Thoracic aorta (tissue), 2 donors: ENCODE measurements at regions not wholly inside any gene's neighbourhood (a gene's known extent, or its start where the extent isn't known, plus 50 kb on each side); places are given as distances from the start of the nearest gene placed in this dataset.
"Not testable (repeated sequence)": the region's sequence is repeated elsewhere in the genome, so short reads cannot be mapped to it uniquely, and the experiment has no call there.

Experiments
- ATAC-seq: fragments of 150-250 bp; one replicate; pipeline ENCODE4 v1.8.0; 2017; ENCODE audit warnings: low read depth; ENCODE audit not compliant: insufficient number of reproducible peaks, low FRiP score
- DNase-seq: peaks from one replicate; pipeline ENCODE4 v3.0.0-alpha.2; 2020; ENCODE audit warnings: low spot score
- H3K27ac ChIP-seq, 2 donors: fragments of 200-600 bp; sonication (generic); 1 replicate in 1 of 2; 2 replicates in 1 of 2; pipeline ENCODE4 v1.5.1; 2016; ENCODE audit warnings: mild to moderate bottlenecking in 2 of 2, moderate library complexity in 2 of 2
- H3K27me3 ChIP-seq: fragments of 200-600 bp; sonication (generic); replicated peaks from 2 replicates; pipeline ENCODE4 v1.6.0; 2016; ENCODE audit warnings: mild to moderate bottlenecking; ENCODE audit not compliant: insufficient read depth
- H3K36me3 ChIP-seq: fragments of 200-600 bp; sonication (generic); one replicate; pipeline ENCODE4 v1.5.1; 2016
- H3K4me1 ChIP-seq, 2 donors: fragments of 200-600 bp; sonication (generic); 1 replicate in 1 of 2; 2 replicates in 1 of 2; pipeline versions ENCODE4 v1.5.1 to v1.6.0; 2016; ENCODE audit warnings: low read depth in 2 of 2, mild to moderate bottlenecking in 1 of 2; ENCODE audit not compliant: control insufficient read depth in 1 of 2
- H3K4me3 ChIP-seq: fragments of 200-600 bp; sonication (generic); 2 replicates; pipeline ENCODE4 v1.5.1; 2016; ENCODE audit warnings: mild to moderate bottlenecking
- H3K9me3 ChIP-seq: fragments of 200-600 bp; sonication (generic); 2 replicates; pipeline ENCODE4 v1.5.1; 2016
- CTCF ChIP-seq: fragments of 200-600 bp; sonication (generic); IDR thresholded peaks from one replicate; pipeline ENCODE4 v1.5.1; 2019; ENCODE audit warnings: antibody characterized with exemption

- H3K4me1 ChIP-seq = no peaks in the 10 kb centered on the region
- ATAC-seq (no peak), DNase-seq (no peak)
- no peak overlapping the region for H3K27ac ChIP-seq
- TF ChIP-seq CTCF = no peak
- H3K9me3 ChIP-seq = peaks cover 5% of the 10 kb centered on the region
- H3K27me3 ChIP-seq = no peaks in the 10 kb centered on the region
- no peaks in the 10 kb centered on the region for H3K36me3 ChIP-seq
- H3K4me3 ChIP-seq = no peak overlapping the region
Measured at GRCh38 chr5:82952326-82952725, 124.9 kb downstream of the TMEM167A start.

- DNase-seq, H3K4me1 ChIP-seq, H3K27ac ChIP-seq, ATAC-seq, H3K36me3 ChIP-seq, H3K27me3 ChIP-seq, H3K4me3 ChIP-seq, H3K9me3 ChIP-seq: not testable (repeated sequence)
Measured at GRCh38 chr5:82944267-82944666, 132.9 kb downstream of the TMEM167A start.

- Histone ChIP-seq H3K9me3 (no peaks in the 10 kb centered on the region), H3K27ac (no peak overlapping the region), H3K4me3 (no peak overlapping the region), H3K4me1 (no peaks in the 10 kb centered on the region), H3K36me3 (no peaks in the 10 kb centered on the region), H3K27me3 (no peaks in the 10 kb centered on the region)
- DNase-seq (no peak), ATAC-seq (no peak)
- TF ChIP-seq CTCF = no peak
Measured at GRCh38 chr5:82942083-82942881, 134.9 kb downstream of the TMEM167A start.

- ATAC-seq (no peak), DNase-seq (no peak)
- H3K27ac ChIP-seq = no peak overlapping the region
- H3K9me3 ChIP-seq = no peaks in the 10 kb centered on the region
- H3K4me1 ChIP-seq = no peaks in the 10 kb centered on the region
- no peaks in the 10 kb centered on the region for H3K27me3 ChIP-seq
- no peaks in the 10 kb centered on the region for H3K36me3 ChIP-seq
- TF ChIP-seq CTCF = no peak
- no peak overlapping the region for H3K4me3 ChIP-seq
Measured at GRCh38 chr5:82938901-82939725, 138.1 kb downstream of the TMEM167A start.

GRCh38 chr5:82932473-82933220, 144.5 kb downstream of the TMEM167A start:
- DNase-seq, H3K36me3 ChIP-seq, H3K27me3 ChIP-seq, H3K4me1 ChIP-seq, ATAC-seq, H3K4me3 ChIP-seq, H3K27ac ChIP-seq, H3K9me3 ChIP-seq: not testable (repeated sequence)

- no peak overlapping the region for H3K4me3 ChIP-seq
- H3K4me1 ChIP-seq = no peaks in the 10 kb centered on the region
- H3K9me3 ChIP-seq = no peaks in the 10 kb centered on the region
- ATAC-seq = no peak
- H3K36me3 ChIP-seq = no peaks in the 10 kb centered on the region
- DNase-seq = no peak
- no peak overlapping the region for H3K27ac ChIP-seq
- TF ChIP-seq CTCF = no peak
- H3K27me3 ChIP-seq = no peaks in the 10 kb centered on the region
Measured at GRCh38 chr5:82931110-82931509, 146.1 kb downstream of the TMEM167A start.
